Left lung (tissue), 4 donors: ENCODE measurements at regions not wholly inside any gene's neighbourhood (a gene's known extent, or its start where the extent isn't known, plus 50 kb on each side); places are given as distances from the start of the nearest gene placed in this dataset.

ENCODE experiments used
- ATAC-seq: fragments of 200-7000 bp; cut with Tn5 transposase; one replicate; pipeline ENCODE4 v1.9.1; 2020; ENCODE audit warnings: moderate library complexity
- DNase-seq, 4 donors: peaks; one replicate each; pipeline ENCODE4 v3.0.0-alpha.2; 2013 to 2020
- H3K27ac ChIP-seq, 2 donors: fragments of 200-600 bp; sonication (generic) in 1 of 2; one replicate each; pipeline versions ENCODE4 v1.5.0 to v1.8.0; 2020 to 2021
- H3K27me3 ChIP-seq, 2 donors: fragments of 200-600 bp; sonication (generic) in 1 of 2; one replicate each; pipeline versions ENCODE4 v1.5.0 to v1.8.0; 2020 to 2021
- H3K36me3 ChIP-seq, 2 donors: fragments of 200-600 bp; sonication (generic) in 1 of 2; one replicate each; pipeline versions ENCODE4 v1.5.0 to v1.8.0; 2020 to 2021
- H3K4me1 ChIP-seq, 2 donors: fragments of 200-600 bp; one replicate each; pipeline ENCODE4 v1.8.0; 2021
- H3K4me3 ChIP-seq, 2 donors: fragments of 200-600 bp; sonication (generic) in 1 of 2; one replicate each; pipeline versions ENCODE4 v1.5.0 to v1.8.0; 2020 to 2021; ENCODE audit warnings: mild to moderate bottlenecking in 1 of 2
- H3K9me3 ChIP-seq, 2 donors: fragments of 200-600 bp; sonication (generic) in 1 of 2; one replicate each; pipeline versions ENCODE4 v1.5.0 to v1.8.0; 2020 to 2021
- CTCF ChIP-seq, 2 donors: fragments of 200-600 bp; sonication (generic) in 1 of 2; IDR thresholded peaks; one replicate each; pipeline versions ENCODE4 v1.5.0 to v1.8.0; 2021; ENCODE audit warnings: antibody characterized with exemption in 2 of 2
- intact Hi-C, 2 donors: fragments of 100-400 bp; cut with DNase I; formaldehyde crosslinking; loops; one replicate each; pipeline versions ENCODE4 v1.11.2 to v1.14.2; 2022
- donor health status: DM: no; HTN: yes; CAD: no.
- donor health status: DM: no; HTN: no; CAD: no.

- H3K36me3 ChIP-seq, result no peaks in the 10 kb centered on the region
- DNase-seq (no peak), ATAC-seq (no peak)
- no peaks in the 10 kb centered on the region for H3K9me3 ChIP-seq
- H3K27me3 ChIP-seq, result no peaks in the 10 kb centered on the region
- intact Hi-C loops, result no loop called here
- TF ChIP-seq CTCF (IDR thresholded peaks at IDR 0.05), result no peak
- no peak overlapping the region for H3K4me3 ChIP-seq
- peaks cover 0 to under 1% of the 10 kb centered on the region in 2 donors for H3K4me1 ChIP-seq
- H3K27ac ChIP-seq, result no peak overlapping the region
Observed at GRCh38 chr6:113570161-113570560, 287.0 kb upstream of the MARCKS start.

GRCh38 chr6:113570641-113571040 lies 286.5 kb upstream of the MARCKS start:
- Histone ChIP-seq H3K27ac (no peak overlapping the region), H3K4me3 (no peak overlapping the region), H3K9me3 (no peaks in the 10 kb centered on the region), H3K4me1 (no peaks in the 10 kb centered on the region), H3K27me3 (no peaks in the 10 kb centered on the region), H3K36me3 (no peaks in the 10 kb centered on the region)
- TF ChIP-seq CTCF (IDR thresholded peaks at IDR 0.05), result no peak
- intact Hi-C loops, result no loop called here
- DNase-seq, result no peak
- no peak for ATAC-seq

- DNase-seq (no peak), ATAC-seq (no peak)
- H3K27me3 ChIP-seq, result no peaks in the 10 kb centered on the region
- no peak overlapping the region for H3K4me3 ChIP-seq
- no peak overlapping the region for H3K27ac ChIP-seq
- H3K4me1 ChIP-seq, result no peaks in the 10 kb centered on the region
- H3K36me3 ChIP-seq, result no peaks in the 10 kb centered on the region
- intact Hi-C loops, result no loop called here
- TF ChIP-seq CTCF (IDR thresholded peaks at IDR 0.05), result no peak
- peaks cover 0 to 5% of the 10 kb centered on the region in 2 donors for H3K9me3 ChIP-seq
Observed at GRCh38 chr6:113574147-113574546, 283.0 kb upstream of the MARCKS start.

GRCh38 chr6:113576310-113576709 lies 280.8 kb upstream of the MARCKS start:
- ATAC-seq (no peak), DNase-seq (no peak)
- peaks cover 0 to 5% of the 10 kb centered on the region in 2 donors for H3K9me3 ChIP-seq
- H3K27ac ChIP-seq, result no peak overlapping the region
- no peaks in the 10 kb centered on the region for H3K4me1 ChIP-seq
- no peaks in the 10 kb centered on the region for H3K36me3 ChIP-seq
- no peak overlapping the region for H3K4me3 ChIP-seq
- TF ChIP-seq CTCF (IDR thresholded peaks at IDR 0.05), result no peak
- no peaks in the 10 kb centered on the region for H3K27me3 ChIP-seq
- intact Hi-C loops, result no loop called here

- DNase-seq (no peak), ATAC-seq (no peak)
- TF ChIP-seq CTCF (IDR thresholded peaks at IDR 0.05), result no peak
- Histone ChIP-seq H3K4me3 (no peak overlapping the region), H3K36me3 (no peaks in the 10 kb centered on the region), H3K4me1 (no peaks in the 10 kb centered on the region), H3K27me3 (no peaks in the 10 kb centered on the region), H3K9me3 (peaks cover 0 to 5% of the 10 kb centered on the region in 2 donors), H3K27ac (no peak overlapping the region)
- intact Hi-C loops, result no loop called here
Observed at GRCh38 chr6:113578691-113579090, 278.5 kb upstream of the MARCKS start.
